PFSK-1 (cell line): ENCODE measurements at regions not wholly inside any gene's neighbourhood (a gene's known extent, or its start where the extent isn't known, plus 50 kb on each side); places are given as distances from the start of the nearest gene placed in this dataset.

ENCODE experiments used
- FOXP2 ChIP-seq: optimal IDR thresholded peaks from 2 replicates; pipeline ENCODE3; 2011; ENCODE audit warnings: borderline replicate concordance, control low read depth, inconsistent platforms; ENCODE audit not compliant: insufficient read depth; ENCODE audit errors: extremely low read length, extremely low read depth
- POLR2AphosphoS5 ChIP-seq: IDR thresholded peaks from 2 replicates; pipeline ENCODE4 v1.6.1; 2012; ENCODE audit warnings: low read depth, mild to moderate bottlenecking, control low read depth, low read length, moderate library complexity
- SIN3A ChIP-seq: IDR thresholded peaks from 2 replicates; pipeline ENCODE4 v1.6.1; 2012; ENCODE audit warnings: mild to moderate bottlenecking, low read length, moderate library complexity, borderline replicate concordance; ENCODE audit not compliant: insufficient read depth
- TAF1 ChIP-seq: IDR thresholded peaks from 2 replicates; pipeline ENCODE4 v1.6.1; 2012; ENCODE audit warnings: low read length, control low read depth, borderline replicate concordance; ENCODE audit not compliant: insufficient read depth
- TF ChIP-seq, protein P1 (sequence below), 2 experiments: IDR thresholded peaks; 2 replicates each; pipeline versions ENCODE4 v1.6.1 to v1.8.0; 2011 to 2012; ENCODE audit warnings: low read depth in 2 of 2, low read length in 2 of 2, control low read depth in 1 of 2, inconsistent platforms in 1 of 2, mild to moderate bottlenecking in 1 of 2, moderate library complexity in 1 of 2; ENCODE audit not compliant: insufficient read depth in 1 of 2

DNA sequence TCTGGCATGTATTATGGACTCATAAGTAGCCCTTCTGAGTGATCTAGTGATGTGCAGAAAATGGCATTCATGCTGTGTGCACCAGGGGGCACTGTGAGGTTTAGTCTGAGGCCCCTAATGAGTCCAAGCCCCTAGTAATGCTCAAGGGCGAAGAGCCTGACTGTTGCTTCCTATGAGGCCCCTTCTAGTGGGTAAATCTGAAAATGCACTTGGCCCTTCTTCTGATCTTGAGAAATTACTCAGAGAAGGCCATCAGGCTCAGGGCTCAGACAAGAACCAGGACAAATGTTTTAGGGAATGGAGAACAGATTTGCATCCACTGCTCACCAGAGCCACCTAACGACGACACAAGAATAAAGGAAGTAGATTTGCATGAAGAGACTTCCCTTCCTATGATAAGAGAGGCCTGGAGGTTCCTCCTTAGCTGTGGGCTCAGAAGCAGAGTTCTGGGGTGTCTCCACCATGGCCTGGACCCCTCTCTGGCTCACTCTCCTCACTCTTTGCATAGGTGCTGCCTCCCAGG, 75.8 kb downstream of the GGTLC2 start:
- no peak for TF ChIP-seq FOXP2
- no peak for TF ChIP-seq POLR2AphosphoS5
- TF ChIP-seq, protein P1, sequence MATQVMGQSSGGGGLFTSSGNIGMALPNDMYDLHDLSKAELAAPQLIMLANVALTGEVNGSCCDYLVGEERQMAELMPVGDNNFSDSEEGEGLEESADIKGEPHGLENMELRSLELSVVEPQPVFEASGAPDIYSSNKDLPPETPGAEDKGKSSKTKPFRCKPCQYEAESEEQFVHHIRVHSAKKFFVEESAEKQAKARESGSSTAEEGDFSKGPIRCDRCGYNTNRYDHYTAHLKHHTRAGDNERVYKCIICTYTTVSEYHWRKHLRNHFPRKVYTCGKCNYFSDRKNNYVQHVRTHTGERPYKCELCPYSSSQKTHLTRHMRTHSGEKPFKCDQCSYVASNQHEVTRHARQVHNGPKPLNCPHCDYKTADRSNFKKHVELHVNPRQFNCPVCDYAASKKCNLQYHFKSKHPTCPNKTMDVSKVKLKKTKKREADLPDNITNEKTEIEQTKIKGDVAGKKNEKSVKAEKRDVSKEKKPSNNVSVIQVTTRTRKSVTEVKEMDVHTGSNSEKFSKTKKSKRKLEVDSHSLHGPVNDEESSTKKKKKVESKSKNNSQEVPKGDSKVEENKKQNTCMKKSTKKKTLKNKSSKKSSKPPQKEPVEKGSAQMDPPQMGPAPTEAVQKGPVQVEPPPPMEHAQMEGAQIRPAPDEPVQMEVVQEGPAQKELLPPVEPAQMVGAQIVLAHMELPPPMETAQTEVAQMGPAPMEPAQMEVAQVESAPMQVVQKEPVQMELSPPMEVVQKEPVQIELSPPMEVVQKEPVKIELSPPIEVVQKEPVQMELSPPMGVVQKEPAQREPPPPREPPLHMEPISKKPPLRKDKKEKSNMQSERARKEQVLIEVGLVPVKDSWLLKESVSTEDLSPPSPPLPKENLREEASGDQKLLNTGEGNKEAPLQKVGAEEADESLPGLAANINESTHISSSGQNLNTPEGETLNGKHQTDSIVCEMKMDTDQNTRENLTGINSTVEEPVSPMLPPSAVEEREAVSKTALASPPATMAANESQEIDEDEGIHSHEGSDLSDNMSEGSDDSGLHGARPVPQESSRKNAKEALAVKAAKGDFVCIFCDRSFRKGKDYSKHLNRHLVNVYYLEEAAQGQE (IDR thresholded peaks at IDR 0.05; ENCODE audit: insufficient read depth in 1 of 2, low read depth in 2 of 2, low read length in 2 of 2), result no peak

DNA sequence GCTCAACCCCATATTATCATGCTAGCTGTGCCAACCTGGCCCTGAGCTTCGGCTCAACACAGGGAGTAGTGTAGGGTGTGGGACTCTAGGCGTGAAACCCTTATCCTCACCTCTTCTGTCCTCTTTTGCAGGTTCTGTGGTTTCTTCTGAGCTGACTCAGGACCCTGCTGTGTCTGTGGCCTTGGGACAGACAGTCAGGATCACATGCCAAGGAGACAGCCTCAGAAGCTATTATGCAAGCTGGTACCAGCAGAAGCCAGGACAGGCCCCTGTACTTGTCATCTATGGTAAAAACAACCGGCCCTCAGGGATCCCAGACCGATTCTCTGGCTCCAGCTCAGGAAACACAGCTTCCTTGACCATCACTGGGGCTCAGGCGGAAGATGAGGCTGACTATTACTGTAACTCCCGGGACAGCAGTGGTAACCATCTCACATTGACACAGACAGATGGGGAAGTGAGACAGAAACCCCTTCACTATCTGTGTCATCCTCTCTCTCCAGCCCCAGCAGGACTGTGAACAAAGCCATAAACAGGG, 76.4 kb downstream of the GGTLC2 start:
- no peak for TF ChIP-seq TAF1
- TF ChIP-seq FOXP2, result no peak
- no peak for TF ChIP-seq POLR2AphosphoS5
- no peak for TF ChIP-seq SIN3A
- TF ChIP-seq, protein P1 (IDR thresholded peaks at IDR 0.05; ENCODE audit: insufficient read depth in 1 of 2, low read depth in 2 of 2, low read length in 2 of 2), result no peak

DNA sequence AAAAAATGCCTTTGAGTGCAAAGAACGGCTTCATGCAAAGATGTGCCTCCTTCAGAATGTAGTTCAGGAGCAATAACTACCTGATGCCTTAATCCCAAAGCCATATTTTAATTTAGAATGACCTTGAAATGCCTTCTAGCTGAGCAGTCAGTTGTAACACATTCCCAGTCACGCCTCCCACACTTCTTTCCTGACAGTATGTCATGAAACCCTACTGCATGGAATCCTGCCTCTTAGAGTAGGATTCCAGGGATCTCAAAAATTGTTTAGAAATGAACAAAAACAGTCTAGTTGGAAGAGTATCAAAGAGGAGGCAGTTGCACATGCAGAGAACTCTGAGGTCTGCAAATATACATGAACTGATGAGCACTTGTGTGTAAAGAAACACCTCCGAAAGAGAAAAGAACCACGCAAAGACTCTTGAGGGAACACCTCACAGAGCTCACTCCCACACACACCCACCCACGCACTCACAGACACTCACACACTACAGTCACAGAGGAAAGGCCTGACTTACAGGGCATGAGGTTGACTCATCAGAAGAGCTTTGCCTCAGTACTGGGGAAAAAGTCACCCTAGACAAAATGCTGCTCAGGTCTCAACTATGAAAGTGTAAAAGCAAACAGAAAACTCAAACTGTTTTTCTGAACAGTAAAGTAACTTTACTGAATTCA, 77.4 kb downstream of the GGTLC2 start:
- TF ChIP-seq TAF1 (no peak), POLR2AphosphoS5 (no peak), FOXP2 (no peak), SIN3A (no peak)
- TF ChIP-seq, protein P1 (IDR thresholded peaks at IDR 0.05; ENCODE audit: insufficient read depth in 1 of 2, low read depth in 2 of 2, low read length in 2 of 2), result no peak

DNA sequence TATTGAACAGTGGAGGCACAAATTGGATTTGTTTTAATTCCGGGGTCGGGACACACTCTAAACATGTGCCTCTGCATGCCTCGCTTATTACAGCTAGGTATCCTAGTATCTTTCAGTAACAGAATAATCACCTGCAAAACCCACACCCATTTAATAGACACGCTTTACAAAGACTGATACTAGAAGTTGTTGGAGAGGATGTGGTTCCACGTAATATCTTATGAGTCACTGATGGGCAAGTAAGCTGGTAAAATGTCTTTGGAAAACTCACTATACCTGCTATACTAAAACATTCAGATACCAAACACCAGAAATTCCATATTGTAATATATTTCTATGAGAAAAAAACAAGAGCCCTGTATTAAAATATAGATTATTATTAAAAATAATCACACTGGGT, 84.0 kb downstream of the GGTLC2 start:
- TF ChIP-seq SIN3A (no peak), POLR2AphosphoS5 (no peak), FOXP2 (no peak), TAF1 (no peak)
- TF ChIP-seq, protein P1 (IDR thresholded peaks at IDR 0.05; ENCODE audit: insufficient read depth in 1 of 2, low read depth in 2 of 2, low read length in 2 of 2), result no peak
